ENCODE measurements at regions not wholly inside any gene's neighbourhood (a gene's known extent, or its start where the extent isn't known, plus 50 kb on each side); places are given as distances from the start of the nearest gene placed in this dataset.

- WGBS, 2 donors: 74 to 87% methylated on average over 2 to 5 of the region's 5 CpGs
- ATAC-seq (ENCODE audit: low FRiP score in 2 of 2) (no peak), DNase-seq (no peak)
- Histone ChIP-seq H3K36me3 (no peaks in the 10 kb centered on the region), H3K27me3 (no peaks in the 10 kb centered on the region), H3K4me3 (no peak overlapping the region), H3K27ac (no peak overlapping the region), H3K9me3 (no peaks in the 10 kb centered on the region), H3K4me1 (no peaks in the 10 kb centered on the region)
- no peak for TF ChIP-seq POLR2A (IDR thresholded peaks at IDR 0.05)
- no peak for TF ChIP-seq POLR2AphosphoS5 (IDR thresholded peaks at IDR 0.05)
- TF ChIP-seq CTCF (IDR thresholded peaks at IDR 0.05): no peak
- TF ChIP-seq EP300 (IDR thresholded peaks at IDR 0.05): no peak
Observed at GRCh38 chr19:30078381-30078910, 136.4 kb downstream of the URI1 start.

DNA sequence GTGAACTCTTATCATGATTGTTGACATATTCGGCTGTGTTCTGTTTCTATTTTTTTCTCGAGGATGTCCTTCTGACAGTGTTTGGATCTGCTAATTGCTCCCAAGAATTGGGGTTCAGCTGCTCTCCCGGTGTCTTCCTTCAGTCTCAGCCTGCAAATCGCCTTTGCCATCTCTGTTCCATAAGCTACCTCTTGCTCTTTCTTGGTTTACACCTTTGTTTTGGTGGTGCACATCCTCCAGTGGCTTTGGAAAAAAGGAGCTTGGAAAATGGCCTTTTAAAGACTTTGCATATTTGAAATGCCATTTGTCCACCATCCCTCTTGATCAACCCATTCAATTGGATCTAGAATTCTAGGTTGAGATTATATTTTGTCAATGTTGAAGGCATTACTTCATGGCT is 137.2 kb downstream of the URI1 start:
- Histone ChIP-seq H3K36me3 (no peaks in the 10 kb centered on the region), H3K4me3 (no peak overlapping the region), H3K27ac (no peak overlapping the region), H3K27me3 (no peaks in the 10 kb centered on the region), H3K9me3 (no peaks in the 10 kb centered on the region), H3K4me1 (no peaks in the 10 kb centered on the region)
- DNase-seq (no peak), ATAC-seq (ENCODE audit: low FRiP score in 2 of 2) (no peak)
- TF ChIP-seq EP300 (IDR thresholded peaks at IDR 0.05): no peak
- TF ChIP-seq POLR2A (IDR thresholded peaks at IDR 0.05): no peak
- no peak for TF ChIP-seq CTCF (IDR thresholded peaks at IDR 0.05)
- TF ChIP-seq POLR2AphosphoS5 (IDR thresholded peaks at IDR 0.05): no peak
- 86 to 91% methylated on average over 4 of the region's 4 CpGs for WGBS, 2 donors

DNA sequence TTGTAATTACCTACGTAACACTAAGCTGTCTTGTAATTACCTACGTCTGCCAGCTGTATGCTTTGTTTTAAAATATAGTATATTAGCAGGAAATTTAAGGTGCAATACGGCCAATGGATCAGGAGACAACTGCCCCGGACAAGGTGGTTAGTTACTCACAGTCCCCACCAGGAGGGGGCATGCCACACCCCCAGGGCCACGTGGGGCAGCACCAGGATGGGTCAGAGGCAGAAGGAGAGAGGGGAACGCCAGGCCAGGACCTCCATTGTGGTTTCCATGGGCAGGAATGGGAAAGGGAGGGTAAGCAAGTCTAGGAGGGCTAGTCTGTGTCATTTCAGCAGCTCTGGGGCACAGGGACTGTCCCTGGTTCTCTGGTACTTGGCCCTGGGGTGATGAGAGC is 140.1 kb downstream of the URI1 start:
- no peak overlapping the region for H3K4me3 ChIP-seq
- WGBS, 2 donors: 76 to 80% methylated on average over 6 of the region's 6 CpGs
- H3K27me3 ChIP-seq: no peaks in the 10 kb centered on the region
- ATAC-seq (ENCODE audit: low FRiP score in 2 of 2) (no peak), DNase-seq (no peak)
- H3K4me1 ChIP-seq: no peaks in the 10 kb centered on the region
- H3K9me3 ChIP-seq: no peaks in the 10 kb centered on the region
- no peak for TF ChIP-seq EP300 (IDR thresholded peaks at IDR 0.05)
- no peak for TF ChIP-seq POLR2AphosphoS5 (IDR thresholded peaks at IDR 0.05)
- TF ChIP-seq POLR2A (IDR thresholded peaks at IDR 0.05): no peak
- TF ChIP-seq CTCF (IDR thresholded peaks at IDR 0.05): no peak
- no peak overlapping the region for H3K27ac ChIP-seq
- H3K36me3 ChIP-seq: no peaks in the 10 kb centered on the region

DNA sequence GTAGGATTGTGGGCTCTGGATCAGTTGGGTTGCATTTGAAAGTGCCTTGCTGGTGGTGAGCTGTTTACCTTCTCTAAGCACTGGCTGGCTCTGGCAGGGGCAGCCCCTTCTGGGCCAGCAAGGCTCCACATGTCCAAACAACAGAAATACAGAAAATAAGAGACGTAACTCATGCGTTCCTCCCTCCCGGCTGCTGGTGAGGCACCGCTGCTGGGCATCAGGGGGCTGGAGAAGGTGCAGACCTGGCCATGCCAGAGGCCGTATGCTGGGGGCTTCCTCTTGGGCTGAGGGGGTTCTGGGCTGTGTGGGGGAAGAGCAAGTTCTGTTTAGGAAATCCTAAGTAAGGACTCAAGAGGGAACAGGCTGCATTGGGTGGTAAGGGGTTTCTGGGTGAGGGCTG is 140.6 kb downstream of the URI1 start:
- H3K9me3 ChIP-seq: no peaks in the 10 kb centered on the region
- no peak overlapping the region for H3K27ac ChIP-seq
- no peak for ATAC-seq (ENCODE audit: low FRiP score in 2 of 2)
- TF ChIP-seq POLR2A (IDR thresholded peaks at IDR 0.05): no peak
- TF ChIP-seq EP300 (IDR thresholded peaks at IDR 0.05): no peak
- TF ChIP-seq CTCF (IDR thresholded peaks at IDR 0.05): no peak
- no peak for TF ChIP-seq POLR2AphosphoS5 (IDR thresholded peaks at IDR 0.05)
- no peak overlapping the region for H3K4me3 ChIP-seq
- no peaks in the 10 kb centered on the region for H3K4me1 ChIP-seq
- no peaks in the 10 kb centered on the region for H3K27me3 ChIP-seq
- DNase-seq: no peak
- H3K36me3 ChIP-seq: no peaks in the 10 kb centered on the region
- 91 to 92% methylated on average over 5 of the region's 5 CpGs for WGBS, 2 donors

DNA sequence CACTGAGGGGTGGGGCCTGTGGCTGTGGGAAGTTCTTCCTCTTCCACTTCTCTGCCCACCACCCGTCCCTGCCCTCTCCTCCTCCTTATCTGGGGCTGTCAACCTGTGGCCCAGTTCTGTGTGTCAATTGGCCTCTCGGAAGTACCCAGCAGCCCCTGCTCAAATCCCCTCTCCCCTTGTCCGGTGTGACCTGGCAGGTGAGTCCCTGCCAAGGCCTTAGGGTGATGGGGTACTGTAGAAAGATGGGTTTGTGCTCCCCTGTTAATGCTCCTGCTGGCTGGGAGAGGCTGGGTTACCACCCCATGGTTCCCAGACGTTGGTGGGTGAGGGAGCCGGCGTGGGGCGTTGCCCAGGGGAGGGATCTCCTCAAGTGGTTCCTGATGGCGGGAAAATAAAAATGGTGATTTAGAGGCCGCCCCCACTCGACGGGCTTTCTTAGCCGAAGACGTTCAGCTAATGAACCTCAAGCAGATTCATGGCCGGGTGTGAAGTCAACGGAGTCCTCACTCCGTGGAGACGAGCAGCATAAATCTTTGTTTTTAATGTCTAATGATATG is 141.2 kb downstream of the URI1 start:
- Histone ChIP-seq H3K27ac (no peak overlapping the region), H3K4me1 (no peaks in the 10 kb centered on the region), H3K9me3 (no peaks in the 10 kb centered on the region), H3K27me3 (no peaks in the 10 kb centered on the region), H3K36me3 (no peaks in the 10 kb centered on the region), H3K4me3 (no peak overlapping the region)
- no peak for TF ChIP-seq CTCF (IDR thresholded peaks at IDR 0.05)
- no peak for TF ChIP-seq POLR2AphosphoS5 (IDR thresholded peaks at IDR 0.05)
- TF ChIP-seq EP300 (IDR thresholded peaks at IDR 0.05): no peak
- TF ChIP-seq POLR2A (IDR thresholded peaks at IDR 0.05): no peak
- DNase-seq (no peak), ATAC-seq (ENCODE audit: low FRiP score in 2 of 2) (no peak)
- 81 to 82% methylated on average over 15 to 17 of the region's 17 CpGs for WGBS, 2 donors

All from upper lobe of left lung (tissue), 6 donors.